ENCODE measurements at regions not wholly inside any gene's neighbourhood (a gene's known extent, or its start where the extent isn't known, plus 50 kb on each side); places are given as distances from the start of the nearest gene placed in this dataset.

DNA sequence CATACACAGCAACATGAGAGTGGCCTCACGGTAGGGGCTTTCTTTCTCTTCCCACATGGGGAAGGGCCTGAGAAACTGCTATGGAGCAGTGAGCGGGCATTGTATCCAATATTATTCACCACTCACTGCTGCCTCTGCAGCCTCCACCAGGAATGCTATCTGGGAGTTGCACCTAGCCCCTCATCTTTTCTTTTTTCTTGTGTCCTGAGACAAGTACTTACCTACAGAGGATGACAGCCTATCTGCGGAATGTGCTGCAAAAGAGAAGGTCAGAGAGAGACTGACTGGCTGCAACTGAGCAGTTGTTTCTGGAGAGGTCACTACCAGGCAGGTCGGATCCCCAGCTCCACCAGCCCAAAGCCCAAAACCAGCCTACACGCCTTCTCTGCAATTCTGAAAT, 52.1 kb upstream of the HTATIP2 start:
- DNase-seq (ENCODE audit: low read depth) = no peak

DNA sequence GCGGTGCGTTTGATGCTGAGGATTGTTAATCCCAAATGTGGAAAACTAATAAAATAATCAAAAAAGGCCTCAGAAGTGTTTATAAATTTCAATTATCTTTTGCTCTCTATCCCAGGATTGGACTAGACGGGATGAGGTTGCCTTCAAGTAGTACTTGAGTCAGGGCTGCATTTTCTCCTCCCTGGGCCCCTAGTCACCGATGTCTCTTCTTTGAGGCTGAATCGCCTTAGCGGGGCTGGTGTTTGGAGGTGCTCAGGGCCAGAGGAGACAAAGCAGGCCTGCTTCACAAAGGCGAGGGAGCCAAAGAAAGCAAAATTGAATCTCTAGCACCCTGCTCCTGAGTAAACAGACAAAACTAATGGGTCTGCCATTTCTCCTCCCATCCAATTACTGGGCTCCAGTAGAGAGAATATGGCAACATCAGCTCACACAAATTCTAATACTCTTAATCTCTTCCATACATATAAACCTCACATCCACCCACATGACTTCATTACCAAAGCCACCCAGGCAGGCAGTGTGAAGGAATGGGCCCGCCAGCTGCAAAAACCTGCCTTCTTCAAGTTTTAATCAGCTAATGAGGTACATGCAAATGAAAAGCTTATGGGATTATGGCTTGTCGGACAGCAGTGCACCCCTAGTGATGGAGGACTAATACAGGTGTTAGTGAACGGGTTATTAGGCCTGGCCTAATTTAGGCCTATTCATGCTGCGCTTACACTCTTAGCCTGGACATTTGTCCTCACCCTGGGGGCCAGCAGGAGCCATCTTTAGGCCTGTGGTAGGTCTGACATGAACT, 52.7 kb upstream of the HTATIP2 start:
- DNase-seq (ENCODE audit: low read depth) = no peak

DNA sequence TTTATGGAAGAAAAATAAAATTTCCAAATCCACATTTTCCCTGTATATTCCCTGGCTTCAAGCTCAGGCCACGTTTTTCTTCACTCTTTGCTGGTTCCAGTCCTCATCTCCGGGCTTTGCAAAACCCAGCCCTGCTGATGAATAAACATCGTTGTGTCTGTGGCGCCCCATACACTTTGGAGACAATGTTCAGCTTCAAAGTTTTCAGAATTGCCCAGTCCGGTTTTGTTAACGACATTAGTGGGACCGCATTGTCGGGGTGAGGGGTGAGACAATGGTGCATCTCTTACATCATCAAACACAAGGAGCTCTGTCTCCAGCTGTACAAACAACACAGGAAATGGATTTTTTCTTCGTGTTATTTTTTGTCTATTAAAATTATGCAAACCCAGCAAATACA, 53.4 kb upstream of the HTATIP2 start:
- DNase-seq (ENCODE audit: low read depth) = no peak

DNA sequence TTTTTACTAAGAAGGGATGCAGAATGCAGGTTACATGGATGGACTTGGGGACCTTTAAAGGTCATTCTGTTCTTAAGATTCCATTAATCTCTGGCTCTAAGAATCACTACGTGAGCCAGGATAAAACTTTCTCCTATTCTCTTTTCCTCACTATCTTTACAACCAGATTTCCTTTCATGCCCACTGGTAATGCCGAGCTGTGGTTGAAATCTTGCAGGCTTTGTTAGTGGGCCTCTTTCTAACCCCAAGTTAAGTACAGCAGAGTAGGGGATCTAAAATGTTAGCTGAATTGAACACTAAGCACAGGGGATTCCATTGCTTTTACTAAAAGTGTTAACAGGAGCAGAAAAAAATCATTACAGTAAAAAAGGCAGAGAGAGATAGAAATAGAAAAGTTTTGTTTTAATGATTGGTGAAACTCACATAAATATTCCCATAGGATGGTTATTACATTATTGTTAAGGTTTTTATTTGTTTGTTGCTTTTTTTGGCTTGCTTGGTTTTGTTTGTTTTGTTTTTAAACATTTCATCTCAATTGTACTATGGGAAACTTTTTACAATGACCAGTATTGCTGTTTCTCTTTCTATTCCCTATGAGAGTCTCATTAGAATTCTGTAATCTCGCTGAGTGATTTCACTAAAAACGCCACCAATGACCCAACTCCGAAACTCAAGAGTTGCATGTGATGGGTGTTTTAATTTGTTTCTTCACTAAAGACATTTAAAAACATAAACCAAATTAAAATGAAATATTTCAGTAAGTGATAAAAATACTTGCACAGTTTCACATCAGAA, 54.1 kb upstream of the HTATIP2 start:
- DNase-seq (ENCODE audit: low read depth) = no peak

DNA sequence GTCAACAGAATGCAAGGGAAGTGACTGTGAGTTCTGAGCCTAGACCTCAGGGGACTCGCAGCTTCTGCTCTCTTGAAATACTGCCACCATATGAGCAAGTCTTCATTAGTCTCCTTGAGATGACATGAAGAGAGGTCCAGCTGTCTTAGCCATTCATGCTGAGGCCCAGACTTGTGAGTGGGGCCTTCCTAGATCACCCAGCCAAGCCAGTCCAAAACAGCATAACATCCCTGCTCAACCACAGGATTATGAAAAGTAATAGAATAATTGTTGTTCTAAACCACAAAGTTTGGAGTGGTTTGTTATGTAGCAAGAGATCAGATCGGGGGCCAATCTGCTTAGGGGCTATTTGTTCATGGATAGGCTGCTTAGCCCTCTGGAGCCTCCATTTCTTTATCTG, 54.9 kb upstream of the HTATIP2 start:
- no peak for DNase-seq (ENCODE audit: low read depth)

DNA sequence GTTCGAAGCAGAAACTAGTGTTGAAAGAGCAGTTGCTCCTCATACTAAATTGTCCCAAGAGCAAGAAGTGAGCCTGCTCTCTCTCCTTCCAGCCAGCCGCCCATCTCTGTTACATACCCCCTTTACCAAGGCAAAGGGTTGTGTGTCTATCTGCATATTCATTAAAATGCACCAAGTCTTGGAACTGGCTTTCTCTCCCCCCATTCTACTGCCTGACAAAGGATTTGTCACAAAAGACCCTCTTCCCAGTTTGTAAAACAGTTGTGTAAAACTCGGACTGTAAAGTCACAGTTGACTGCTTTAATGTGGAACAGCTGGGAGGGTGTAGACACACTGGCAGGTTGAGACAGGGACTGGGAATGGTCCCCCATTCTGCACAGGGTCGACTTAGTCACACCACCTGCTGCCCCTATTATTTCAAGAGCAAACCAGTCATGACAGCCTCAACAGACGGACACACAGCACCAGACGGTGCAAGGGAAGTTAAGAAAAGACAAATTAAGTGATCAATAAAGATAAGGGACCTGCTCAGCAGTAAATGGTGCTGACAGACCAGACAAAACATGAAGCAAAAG, 60.0 kb upstream of the HTATIP2 start:
- DNase-seq (ENCODE audit: low read depth) = no peak

DNA sequence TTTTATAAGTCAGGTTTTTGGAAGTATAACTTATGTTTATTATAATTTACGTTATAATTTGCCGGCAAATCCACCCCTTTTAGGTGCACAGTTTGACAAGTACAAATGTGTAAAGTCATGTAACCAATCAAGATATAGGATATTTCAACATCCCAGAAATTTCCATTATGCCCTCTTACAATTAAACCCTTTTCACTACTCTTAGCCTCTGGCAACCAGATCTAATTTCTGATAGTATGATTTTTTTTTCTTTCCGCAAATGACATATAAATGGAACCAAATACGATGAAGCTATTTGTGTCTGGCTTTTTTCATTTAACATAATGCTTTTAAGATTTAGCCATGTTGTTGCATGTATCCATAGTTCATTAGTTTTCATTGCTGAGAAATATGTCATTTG, 69.5 kb upstream of the HTATIP2 start:
- DNase-seq (ENCODE audit: low read depth) = no peak

DNA sequence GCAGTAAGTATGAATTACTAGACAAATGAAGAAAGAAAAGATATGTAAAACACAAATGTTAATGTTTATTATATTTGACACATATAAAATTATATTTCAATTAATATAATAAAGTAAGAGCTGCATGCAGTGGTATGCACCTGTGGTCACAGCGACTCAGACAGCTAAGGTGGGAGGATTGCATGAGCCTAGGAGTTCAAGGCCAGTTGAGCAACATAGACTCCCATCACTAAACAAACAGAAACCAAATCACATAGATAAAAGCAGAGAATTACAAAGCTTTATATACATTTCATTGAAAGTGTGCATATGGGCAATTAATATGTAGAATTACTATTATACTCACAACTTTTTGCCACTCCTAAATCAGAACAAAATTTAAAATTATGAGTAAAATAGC, 70.0 kb upstream of the HTATIP2 start:
- no peak for DNase-seq (ENCODE audit: low read depth)

DNA sequence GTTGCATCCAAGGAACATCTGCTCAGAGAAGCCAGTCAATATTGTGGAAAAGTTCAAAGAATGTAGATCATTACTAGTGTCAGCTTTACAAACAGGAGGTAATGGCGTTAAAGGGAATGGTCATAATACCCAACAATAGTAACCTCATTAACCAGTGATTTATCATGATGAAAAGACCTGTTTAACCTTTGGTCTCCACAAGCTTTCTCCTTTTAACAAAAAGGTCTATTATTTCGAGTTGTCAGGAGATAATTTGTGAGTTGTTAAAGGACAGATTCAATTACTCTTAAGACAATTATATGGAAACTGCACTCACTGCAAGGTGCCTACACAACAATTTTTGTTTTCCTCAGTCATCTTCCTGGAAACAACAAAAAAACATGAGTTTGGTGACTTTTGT, 73.8 kb upstream of the HTATIP2 start:
- DNase-seq (ENCODE audit: low read depth) = no peak

DNA sequence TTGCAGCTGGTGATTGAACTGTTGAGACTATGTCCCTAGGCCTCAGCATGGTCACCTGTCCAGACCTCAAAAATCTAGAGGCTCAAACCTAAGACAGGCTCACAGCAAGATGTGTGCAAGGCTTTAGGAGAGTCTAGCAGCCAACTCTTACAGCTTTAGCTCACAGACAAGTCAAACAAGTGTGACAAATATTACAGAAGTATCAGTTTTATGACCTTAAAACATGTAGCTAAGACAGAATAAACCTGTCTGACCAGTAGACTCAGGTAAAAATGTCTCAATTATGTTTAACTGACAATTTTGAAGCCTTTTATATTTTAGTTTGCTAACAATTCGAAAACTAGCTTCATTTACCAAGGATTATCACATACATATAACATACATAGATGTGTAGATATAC, 80.0 kb upstream of the HTATIP2 start:
- DNase-seq (ENCODE audit: low read depth) = no peak

DNA sequence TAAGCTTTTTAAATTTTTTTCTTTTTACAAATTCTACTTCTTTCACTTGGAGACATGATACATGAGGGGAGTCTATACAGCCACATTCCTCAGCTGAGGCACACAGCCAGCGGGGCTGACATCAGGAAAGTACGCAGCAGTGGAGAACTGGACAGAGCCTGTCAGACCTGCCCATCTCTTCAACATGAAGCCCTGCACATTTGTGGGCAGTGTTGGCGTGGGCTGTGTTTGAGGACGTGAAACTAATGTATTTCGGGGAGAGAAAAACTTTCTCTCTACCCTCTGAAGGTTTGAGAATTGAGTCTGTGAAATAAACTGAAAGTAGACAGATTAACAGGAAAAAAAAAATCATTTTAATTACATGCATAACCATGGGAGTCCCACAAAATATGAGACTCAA, 84.8 kb upstream of the HTATIP2 start:
- no peak for DNase-seq (ENCODE audit: low read depth)

DNA sequence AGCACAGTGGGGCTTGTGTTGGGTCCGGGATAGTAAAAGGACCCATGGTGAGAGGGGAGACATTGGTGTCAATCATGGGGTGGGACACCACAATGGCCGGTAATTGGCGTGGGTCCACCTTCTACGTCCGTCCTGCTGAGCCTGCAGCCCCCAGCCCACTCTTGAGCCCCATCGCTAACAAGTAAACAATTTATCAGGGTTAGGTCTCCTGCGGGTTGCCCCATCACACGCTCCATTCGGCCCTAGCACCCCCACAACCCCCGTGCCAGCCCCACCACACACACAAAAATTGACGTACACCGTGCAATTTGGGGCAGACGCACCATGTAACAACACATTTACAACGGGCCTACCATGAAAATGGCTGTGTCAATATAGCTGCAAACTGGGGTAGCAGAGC, 86.5 kb upstream of the HTATIP2 start:
- no peak for DNase-seq (ENCODE audit: low read depth)

DNA sequence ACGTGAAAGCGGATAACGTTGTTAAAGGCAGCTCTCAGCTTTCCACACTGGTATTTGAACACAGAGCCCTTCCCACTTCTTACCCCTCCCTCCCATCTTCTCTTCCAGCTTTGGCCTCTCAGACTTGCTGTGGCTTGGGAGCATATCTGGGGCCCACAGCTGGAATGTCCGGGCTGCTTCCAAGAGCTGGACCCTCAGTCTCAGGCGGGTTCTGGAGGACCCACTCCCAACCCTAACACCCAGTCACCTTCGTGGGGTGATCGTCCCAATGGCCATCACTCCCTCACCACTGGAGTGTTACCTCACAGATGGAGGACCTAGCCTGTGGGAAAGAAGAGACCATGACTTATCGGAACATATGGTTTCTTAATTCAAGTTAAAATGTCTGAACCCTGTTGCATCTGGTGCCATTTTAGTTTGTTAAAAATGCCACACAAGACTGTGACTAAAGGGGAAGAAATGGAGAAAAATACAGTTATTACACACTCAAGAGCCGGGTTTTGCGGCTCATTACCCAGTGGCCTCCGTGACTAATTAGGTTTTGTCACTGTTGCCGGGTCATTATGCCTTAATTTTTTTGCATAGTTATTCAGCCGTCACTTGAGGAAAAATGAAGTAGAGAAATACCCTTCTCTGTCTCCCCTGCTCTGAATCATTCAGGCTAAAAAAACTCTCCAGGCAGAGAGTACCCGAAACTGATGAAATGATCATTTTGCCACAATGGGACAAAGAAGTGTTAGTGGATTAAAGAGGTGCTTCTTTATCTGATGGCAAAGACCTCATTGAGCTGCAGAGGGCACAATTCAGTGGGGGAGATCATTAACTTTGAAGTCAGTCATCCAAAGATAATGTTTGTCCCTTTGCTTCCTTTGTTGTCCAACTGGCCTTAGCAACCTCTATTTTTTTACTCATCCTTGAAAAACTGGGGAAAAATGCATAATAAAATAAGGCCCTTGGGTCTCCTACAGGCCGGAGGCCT, 87.2 kb upstream of the HTATIP2 start:
- no peak for DNase-seq (ENCODE audit: low read depth)

DNA sequence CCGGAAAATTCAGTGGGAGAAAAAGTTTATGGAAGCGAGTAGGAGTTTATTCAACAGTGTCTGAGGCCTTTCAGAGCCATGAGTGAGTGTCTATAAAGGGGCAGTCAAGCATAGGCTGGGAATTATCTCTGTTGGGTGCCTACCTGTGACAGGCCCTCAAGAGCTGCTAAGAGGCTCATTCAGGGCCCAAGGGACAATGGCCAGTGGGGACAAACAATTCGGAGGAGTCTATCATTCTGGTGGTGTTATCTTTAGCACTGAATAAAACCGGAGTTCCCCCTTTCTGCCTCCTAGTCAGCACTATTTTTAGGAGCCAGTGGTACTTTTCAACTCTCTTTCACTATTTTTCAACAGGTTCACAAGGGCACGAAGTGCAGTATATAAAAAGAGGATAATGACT, 89.5 kb upstream of the HTATIP2 start:
- DNase-seq (ENCODE audit: low read depth) = no peak

DNA sequence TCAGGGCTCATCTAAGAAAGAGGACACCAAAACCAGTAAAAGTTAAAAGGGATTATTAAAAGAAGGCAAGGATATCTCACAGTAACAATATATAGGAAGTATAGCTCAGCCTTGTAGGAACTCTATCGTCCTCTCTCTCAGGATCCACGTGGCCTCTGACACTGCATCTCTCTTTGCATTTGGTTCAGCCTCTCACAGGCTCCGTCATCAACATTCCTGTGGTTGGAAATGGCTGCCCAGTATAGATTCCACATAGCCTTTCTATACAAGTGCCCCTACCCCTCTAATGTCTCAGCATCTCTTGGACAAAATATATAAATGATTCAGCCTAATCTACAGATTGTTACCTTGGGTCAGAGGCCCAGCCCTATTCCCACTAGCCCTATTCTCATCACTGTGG, 101.3 kb upstream of the DBX1 start:
- DNase-seq (ENCODE audit: low read depth) = no peak

DNA sequence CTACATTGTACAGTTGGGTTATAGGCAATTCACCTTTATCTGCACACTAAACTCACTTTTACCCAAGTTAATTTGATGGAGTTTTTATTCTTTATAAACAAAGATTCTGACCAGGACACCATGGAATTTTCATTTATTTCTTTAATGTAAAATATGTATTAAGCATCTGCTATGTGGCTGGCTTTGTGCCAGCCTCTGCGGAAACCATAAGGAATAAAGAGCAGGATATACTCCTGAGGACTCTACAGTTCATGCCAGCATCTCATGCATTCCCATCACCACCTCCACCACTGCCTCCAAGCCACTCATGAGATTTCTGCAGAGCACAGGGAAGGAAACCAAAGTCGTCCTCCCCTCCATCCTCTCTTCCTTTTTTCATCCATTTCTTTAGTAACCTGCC, 100.0 kb upstream of the DBX1 start:
- no peak for DNase-seq (ENCODE audit: low read depth)

DNA sequence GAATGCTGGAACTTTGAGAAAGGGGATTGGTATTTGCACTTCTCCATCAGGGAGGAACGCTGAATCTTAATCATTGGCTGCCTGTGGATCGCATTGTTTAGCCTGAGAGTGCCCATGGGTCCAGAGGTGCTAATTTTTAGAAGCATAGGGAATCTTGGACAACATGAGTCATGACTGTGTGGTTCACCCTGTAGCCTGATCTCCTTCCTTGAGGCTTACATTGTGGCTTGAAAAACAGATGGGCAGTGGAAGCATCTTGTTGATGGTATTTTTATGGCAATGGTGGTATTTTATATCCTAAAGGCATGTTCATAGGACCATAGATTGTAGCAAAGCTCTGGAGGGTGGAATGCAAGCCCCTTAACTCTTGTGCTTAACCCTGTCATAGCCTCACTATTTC, 99.2 kb upstream of the DBX1 start:
- no peak for DNase-seq (ENCODE audit: low read depth)

DNA sequence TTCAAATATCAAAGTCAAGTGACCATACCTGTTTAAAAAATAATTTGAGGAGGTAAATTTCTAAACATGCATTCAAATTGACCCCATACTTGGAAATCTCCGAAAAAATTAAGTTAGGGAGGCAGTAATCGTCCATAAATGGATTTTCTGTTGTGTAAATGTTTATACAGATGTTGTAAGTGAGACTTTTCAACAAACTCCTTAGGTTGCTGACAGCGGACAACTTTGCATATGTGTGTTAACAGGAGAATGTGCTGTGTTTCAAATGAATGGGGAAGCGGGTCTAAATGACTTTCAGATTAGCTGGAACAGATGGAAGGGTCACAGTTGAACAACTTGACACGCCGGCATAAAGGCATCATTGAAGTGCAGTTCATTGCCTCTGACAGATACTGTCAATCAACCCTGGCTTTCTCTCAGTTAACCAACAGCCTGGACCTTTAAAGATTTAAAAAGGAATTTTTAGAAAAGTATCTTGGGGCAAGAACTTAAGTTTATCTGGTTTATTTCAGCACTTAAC, 98.2 kb upstream of the DBX1 start:
- DNase-seq (ENCODE audit: low read depth) = no peak

DNA sequence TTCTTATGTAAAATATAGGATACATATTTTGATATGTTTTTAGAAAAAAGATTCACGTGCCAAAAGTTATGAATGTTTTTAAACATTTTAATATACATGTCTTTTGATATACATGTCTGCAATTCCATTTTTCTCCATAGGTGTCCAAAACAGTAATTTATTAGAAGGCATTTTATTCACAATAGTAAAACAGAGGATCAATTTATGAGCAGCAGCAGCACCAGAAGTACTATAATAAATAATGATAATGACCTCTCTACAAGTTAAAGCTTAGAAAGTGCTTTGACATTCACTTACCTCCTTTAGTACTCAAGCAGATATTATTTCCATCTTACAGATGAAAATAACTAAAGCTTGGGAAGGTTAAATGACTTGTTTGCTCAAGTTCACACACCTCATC, 96.7 kb upstream of the DBX1 start:
- no peak for DNase-seq (ENCODE audit: low read depth)

DNA sequence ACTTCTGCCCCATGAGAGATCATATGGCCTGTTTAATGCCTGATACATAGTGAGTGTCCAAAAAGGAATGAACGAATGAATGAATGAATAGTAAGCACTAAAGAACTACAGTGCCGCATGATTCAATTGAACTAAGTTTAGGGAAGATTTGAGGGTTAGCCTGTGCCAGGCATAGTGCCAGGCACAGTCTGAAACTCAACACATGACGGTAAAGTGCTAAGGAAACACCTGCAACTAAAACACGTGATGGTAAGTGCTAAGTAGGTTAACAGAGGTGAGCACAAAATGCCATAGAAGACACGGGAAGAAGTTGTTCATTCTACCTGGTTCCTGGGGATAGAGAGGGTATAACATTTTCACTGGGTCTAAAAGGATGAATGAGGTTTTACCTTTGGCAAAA, 93.5 kb upstream of the DBX1 start:
- no peak for DNase-seq (ENCODE audit: low read depth)

DNA sequence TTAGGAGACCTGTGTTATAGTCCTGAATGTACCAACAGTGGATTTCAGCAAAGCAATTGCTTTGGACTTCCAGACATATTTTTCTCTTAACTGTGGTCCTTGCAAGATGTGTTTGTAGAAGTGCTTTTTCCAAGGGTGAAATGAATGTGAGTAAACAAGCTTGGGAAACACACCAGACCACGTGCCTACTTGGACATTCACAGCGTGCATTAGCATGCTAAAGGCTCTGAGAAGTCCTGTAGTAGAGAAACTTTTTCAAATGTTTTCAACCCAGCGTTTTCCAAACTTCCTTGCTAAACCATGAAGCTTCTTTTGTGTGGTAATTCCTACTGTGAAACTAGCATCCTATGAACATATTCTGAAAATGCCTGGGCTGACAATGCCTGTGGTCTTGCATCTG, 91.2 kb upstream of the DBX1 start:
- DNase-seq (ENCODE audit: low read depth) = no peak
